UCSD-AML1 (cell line): ENCODE measurements at regions not wholly inside any gene's neighbourhood (a gene's known extent, or its start where the extent isn't known, plus 50 kb on each side); places are given as distances from the start of the nearest gene placed in this dataset.

ENCODE experiments used
- DNase-seq: peaks from one replicate; lab custom pipeline; 2025; ENCODE audit not compliant: unreplicated experiment; lab: John Stamatoyannopoulos, UW

DNA sequence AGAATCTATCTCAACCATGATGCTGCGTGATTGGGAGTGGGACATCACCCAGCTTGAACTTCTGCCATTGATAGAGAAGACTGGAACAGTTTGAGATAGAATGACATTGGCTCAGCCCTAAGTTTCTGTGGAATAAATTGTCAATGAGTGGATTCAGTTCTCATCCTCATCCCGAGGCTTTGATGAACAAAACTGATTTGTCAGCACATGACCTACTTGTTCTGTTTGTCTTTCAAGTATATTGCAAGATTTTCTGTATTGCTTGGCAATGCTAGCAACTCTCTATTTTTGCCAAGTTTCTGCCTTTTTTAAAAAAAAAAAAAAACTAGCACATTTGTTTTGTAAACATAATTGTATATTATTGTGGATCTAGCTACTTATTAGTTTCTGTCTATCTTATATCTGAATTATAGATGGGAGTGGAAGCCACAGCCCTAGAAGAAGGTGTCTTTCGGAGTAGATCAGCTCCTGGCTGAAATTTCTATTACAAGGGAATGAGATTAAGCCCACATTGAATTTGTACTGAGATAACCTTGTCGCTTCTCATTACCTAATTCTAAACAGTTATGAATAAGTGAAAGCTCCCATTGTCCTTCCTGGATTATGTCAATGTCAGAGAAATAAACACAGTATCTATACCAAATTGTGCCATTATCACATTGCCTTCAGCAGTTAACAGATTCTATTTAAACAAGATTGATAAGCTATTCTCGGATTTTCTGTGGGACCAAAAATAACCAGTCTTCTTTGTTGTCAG lies 166.1 kb downstream of the TNFSF13B start:
- no peak for DNase-seq

DNA sequence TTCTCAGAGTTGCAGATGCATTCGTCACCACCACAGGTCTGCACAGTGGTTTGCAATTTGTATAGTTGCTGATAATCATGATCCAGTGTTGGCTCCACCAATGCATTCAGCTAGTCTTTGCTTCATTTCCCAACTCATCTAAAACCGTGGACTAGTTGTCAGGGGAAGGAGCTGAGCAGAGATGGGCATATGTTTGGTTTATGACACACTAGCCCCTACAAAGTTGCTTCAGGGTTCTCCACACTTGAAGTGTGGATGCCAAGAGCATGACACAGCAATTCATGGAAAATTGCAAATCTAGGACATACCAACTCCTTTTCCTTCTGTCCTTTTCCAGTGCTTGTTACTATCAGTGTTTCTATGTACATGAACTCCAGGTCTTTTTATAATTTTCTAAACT lies 168.0 kb downstream of the TNFSF13B start:
- no peak for DNase-seq

GRCh38 chr13:108439556-108439955 lies 170.0 kb downstream of the TNFSF13B start:
- DNase-seq, result no peak

GRCh38 chr13:108444448-108444847 lies 174.9 kb downstream of the TNFSF13B start:
- DNase-seq, result no peak

- no peak for DNase-seq
Observed at GRCh38 chr13:108448891-108449290, 179.4 kb downstream of the TNFSF13B start.

- no peak for DNase-seq
Observed at GRCh38 chr13:108451121-108451520, 178.3 kb upstream of the MYO16 start.

DNA sequence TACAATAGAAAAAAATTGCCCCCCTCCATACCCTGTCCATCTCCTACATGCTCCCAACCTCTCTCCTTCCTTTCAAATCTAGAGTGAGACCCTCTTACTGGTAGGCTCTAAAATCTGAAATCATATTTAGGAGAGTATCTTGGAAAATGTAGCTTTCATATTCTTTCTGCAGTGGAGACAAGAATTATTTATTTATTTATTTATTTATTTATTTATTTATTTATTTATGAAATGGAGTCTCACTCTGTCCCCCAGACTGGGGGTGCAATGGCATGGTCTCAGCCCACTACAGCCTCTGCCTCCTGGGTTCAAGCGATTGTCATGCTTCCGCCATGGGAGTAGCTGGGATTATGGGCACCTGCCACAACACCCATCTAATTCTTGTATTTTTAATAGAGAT lies 174.1 kb upstream of the MYO16 start:
- DNase-seq, result no peak

DNA sequence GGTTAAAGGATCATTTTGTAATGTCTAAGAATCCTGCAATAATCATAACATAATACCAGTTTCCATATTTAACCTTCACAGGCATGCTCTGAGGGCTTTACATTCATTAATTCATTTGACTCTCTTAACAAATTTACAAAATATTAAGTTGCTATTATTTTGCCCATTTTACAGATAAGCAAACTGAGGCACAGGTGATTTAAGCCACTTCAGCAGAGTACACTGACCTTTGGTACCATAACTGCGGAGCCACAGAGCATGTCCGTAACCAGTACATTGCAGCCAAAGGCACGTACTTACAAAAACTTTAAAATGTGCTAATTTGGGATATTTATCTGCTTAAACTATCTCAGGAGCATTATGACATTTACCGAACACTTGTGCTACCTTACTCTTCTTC lies 169.4 kb upstream of the MYO16 start:
- DNase-seq, result no peak

DNA sequence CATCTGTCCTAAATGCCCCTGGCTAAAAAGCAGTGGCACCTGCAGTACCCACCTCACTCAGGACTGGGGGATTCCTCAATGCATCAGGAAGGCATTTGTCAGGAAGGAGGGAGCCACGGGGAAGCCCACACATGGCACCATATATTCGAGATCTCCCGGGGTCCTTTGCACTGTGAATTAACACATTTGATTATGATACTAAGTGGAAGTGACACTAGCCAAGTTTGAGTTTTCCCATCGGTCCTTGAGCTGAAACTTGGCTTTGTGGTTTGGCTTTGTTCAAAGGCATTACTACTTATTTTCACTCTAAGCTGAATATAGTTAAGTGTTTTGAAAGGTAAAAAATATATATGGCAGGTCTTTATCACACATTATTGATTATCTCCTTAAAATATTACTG lies 168.7 kb upstream of the MYO16 start:
- DNase-seq, result no peak

DNA sequence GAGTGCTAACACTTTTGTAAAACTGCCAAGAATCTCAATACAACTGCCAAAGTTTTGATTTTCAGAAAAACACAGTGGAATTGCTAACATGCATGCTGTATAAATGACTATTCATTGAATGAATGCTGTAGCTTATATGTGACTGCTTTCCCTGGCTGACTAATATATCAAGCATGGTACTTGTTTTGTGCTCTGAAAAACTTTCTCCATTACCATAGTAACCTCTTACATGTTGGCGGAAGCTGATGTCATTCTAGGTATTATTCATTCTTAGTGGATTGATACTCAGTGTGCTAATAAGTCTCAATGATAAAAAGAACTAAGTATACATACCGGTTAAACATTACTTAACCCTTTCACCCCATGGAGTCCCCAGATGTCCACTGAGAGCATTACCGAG lies 166.1 kb upstream of the MYO16 start:
- no peak for DNase-seq

DNA sequence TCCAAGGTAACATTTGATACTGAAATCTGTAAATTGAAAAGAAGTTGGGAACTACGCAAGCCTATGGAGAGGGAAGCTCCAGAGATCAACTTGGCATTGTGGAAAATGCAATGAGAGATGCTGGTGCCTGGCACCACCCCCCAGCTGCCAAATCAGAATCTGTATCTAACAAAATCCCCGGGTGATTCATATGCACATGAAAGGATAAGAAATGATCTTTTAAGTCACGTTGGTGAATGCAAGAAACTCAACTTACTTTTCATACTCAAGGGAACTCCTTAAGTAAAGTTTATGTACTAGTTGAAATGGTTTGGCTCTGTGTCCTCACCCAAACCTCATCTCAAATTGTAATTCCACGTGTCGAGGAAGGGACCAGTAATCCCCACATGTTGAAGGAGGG lies 158.5 kb upstream of the MYO16 start:
- no peak for DNase-seq

- no peak for DNase-seq
Observed at GRCh38 chr13:108475181-108475580, 154.2 kb upstream of the MYO16 start.

- DNase-seq, result no peak
Observed at GRCh38 chr13:108477376-108477775, 152.0 kb upstream of the MYO16 start.

DNA sequence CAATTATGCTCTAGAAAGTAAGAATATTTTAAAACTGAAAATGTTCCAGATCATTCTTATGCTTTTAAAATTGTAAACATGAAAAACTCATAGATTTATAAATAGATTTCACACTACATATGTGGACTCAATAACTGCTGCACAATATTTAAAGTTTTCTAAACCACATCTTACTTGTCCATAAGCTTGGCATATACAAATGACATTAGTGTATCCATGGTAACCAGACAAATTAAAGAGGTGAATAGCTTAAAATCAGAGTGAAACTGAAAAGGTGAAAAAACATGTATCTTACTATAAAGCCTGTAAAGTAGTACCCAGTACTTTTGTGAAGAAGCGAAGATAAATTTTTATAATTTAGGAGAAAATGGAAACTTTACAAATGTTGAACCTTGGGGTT lies 151.2 kb upstream of the MYO16 start:
- DNase-seq, result no peak

DNA sequence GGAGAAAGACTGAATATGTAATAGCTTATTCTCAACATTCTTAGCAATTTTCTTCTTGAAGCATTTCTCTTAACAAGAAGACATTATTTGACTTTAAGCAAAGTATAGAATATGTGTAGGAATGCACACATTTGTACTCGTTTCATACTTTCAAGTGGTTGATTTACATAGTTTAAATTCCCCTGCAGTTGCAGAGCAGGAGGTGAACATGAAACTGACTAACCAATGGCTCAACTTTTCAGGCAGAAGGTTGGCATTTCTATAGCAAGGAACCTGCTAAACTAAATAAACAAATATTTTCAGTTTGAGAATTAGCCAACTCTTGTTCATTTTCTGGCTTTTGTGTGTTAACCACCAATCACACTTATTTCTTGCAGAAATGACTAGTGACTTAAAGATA lies 145.4 kb upstream of the MYO16 start:
- no peak for DNase-seq

DNA sequence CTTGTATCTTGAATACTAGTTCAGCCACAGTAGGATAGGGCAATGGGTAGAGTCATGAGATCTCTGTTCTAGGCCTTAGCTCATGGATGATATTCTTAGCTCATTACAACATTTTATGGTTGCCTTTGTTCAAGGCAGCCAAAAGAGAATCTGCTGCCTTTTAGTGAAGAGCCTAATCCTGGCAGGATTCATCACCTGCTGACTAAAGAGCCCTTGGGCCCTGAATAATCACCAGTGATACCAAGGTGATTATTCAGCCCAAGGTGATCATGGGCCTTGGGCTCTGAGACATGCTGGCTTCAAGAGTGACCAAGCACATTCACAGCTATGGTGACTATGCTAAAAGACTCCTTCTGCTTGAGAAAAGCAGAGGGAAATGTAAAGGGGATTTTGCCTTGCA lies 143.3 kb upstream of the MYO16 start:
- DNase-seq, result no peak

DNA sequence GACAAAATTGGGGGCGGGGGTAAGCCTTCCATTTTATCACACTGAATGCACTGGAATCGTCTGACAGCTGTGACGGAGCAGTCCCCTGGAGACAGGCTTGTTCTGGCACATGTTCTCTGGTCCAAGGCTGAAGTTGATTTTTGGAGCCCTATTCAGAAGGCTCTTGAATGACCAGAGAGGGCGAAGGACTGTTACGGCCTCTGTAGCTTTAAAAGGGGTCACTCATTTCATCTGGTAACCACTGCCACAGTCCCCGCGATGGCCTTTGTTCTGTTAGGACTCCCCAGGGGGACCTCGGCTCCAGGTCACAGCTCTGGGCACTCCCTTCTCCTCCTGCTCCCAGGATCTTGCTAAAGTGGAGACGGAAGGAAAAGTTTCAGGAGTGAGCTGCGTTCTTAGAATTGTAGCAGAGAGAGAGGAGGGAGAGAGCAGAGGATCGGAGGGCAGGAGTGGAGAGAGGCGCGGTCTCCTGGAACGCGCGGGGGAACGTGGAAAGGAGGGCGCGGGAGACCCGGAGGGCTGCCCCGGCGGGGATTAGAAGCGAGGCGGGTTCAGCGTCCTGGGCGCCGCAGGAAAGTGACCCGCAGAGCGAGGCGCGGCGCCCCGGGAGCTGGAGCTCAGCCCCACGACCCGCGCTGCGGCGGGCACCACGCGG lies 134.3 kb upstream of the MYO16 start:
- DNase-seq, result peak; percentile 37

DNA sequence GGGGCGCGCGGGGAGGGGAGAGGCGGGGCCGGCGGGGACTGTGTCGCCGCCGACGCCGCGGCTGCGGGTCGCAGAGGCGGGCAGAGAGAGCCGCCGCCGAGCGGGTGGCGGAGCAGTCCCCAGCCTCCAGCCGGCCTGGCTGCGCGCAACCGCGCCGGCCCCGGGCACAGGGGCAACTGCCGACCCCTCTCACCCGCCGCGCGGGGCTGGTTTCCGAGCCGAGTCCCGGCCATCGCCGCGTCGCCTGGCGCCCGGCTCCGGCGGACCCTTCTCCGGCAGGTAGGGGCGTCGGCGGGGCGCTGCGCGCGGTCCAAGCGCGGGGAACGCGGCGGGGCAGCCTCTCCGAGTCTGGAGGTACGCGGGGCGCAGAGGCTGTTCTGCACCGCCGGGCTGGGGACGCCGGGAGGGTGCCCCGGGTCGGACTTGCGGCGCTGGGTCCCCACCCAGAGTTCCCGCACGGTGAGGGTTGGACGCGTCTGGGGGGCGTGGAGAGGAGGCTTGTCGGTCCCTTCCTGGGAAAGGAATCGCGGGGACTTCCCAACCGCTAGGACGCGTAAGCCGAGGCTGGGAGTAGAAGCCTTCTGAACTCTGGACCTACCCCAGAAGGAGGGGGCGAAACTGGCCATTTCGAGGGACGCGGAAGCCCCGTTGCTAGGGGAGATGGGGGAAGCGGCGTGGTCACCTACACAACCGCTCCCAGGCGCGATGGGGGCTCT lies 133.6 kb upstream of the MYO16 start:
- DNase-seq, result peak; percentile 48

DNA sequence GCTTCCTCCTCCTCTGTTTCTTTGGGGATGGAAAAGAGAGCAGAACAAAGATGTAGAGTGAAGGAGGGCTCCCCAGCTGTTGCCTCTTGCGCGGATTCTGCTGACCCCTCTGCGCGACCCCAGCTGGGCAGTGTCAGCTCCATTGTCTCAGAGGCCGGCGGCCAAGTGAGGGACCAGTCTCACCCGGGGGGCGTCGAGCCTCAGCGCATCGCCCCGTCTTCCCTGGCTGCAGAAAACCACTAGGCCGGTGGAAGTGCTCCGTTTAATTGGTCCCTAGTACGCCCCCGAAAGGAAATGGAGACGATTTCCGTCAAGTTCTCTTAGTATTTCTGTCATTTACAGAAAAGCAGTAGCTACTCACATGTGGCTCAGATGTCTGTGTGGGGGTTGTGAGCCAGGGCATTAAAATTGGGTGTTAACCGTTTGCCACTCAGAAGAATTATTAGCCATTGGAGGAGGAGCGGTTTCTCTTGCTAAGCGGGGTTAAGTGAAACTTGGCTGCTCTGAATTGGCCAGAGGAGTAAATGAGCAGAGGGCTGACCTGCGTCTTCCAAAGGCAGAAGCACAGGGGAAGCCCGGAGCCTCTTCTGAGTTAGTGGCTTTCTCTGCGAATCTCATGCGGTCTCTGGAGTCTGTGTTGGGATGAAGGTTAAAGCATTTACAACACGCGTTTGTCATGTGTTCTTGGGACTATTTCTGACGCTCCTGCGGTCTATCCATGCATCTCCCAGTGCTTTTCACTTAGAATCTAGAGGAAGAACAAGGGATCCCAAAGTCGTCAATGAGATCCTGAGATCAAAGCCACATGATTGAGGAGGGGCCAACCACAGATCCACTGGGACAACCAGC lies 132.8 kb upstream of the MYO16 start:
- peak; percentile 48 for DNase-seq

GRCh38 chr13:108500711-108501110 lies 128.7 kb upstream of the MYO16 start:
- no peak for DNase-seq

- no peak for DNase-seq
Observed at GRCh38 chr13:108508263-108508662, 121.1 kb upstream of the MYO16 start.
